ENCODE measurements at regions not wholly inside any gene's neighbourhood (a gene's known extent, or its start where the extent isn't known, plus 50 kb on each side); places are given as distances from the start of the nearest gene placed in this dataset.

DNA sequence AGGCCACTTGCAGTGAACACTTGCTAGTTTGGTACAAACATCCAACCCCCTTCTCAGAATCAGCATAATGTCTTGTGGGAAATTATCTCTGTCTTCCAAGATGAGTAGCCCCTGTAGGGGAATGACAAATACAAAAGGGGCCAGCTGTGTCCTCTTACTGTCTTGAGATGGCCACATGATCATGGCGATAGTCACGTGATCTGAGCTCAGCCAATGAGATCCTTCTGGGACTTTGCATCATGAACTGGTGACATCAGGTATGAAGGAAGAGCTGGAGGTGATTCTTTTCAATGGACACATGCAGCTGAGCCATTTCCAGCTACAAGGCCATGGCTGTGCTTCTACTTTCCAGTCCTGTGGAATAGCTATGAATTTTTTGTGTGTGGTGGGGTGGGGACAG is 206.3 kb downstream of the IRX1 start:
- no peak for DNase-seq (ENCODE audit: low read depth)
- H3K4me3 ChIP-seq (ENCODE audit: control insufficient read depth, low read depth, low read length), result no peak overlapping the region
- TF ChIP-seq CTCF (IDR thresholded peaks at IDR 0.05; ENCODE audit: control insufficient read depth, insufficient read depth, low read depth, low read length, missing control alignments), result no peak

- DNase-seq (ENCODE audit: low read depth), result no peak
- TF ChIP-seq CTCF (IDR thresholded peaks at IDR 0.05; ENCODE audit: control insufficient read depth, insufficient read depth, low read depth, low read length, missing control alignments), result no peak
These were observed 213.8 kb downstream of the IRX1 start for GRCh38 chr5:3809455-3809854.

GRCh38 chr5:3811116-3811515 is 215.5 kb downstream of the IRX1 start:
- TF ChIP-seq CTCF (IDR thresholded peaks at IDR 0.05; ENCODE audit: control insufficient read depth, insufficient read depth, low read depth, low read length, missing control alignments), result no peak
- no peak for DNase-seq (ENCODE audit: low read depth)
- H3K4me3 ChIP-seq (ENCODE audit: control insufficient read depth, low read depth, low read length), result no peak overlapping the region

More at GRCh38 chr5:3809455-3809854, 213.8 kb downstream of the IRX1 start:
- H3K4me3 ChIP-seq (ENCODE audit: control insufficient read depth, low read depth, low read length), result no peak overlapping the region

- H3K4me3 ChIP-seq (ENCODE audit: control insufficient read depth, low read depth, low read length), result no peak overlapping the region
- TF ChIP-seq CTCF (IDR thresholded peaks at IDR 0.05; ENCODE audit: control insufficient read depth, insufficient read depth, low read depth, low read length, missing control alignments), result no peak
- no peak for DNase-seq (ENCODE audit: low read depth)
These were observed 223.0 kb downstream of the IRX1 start for GRCh38 chr5:3818624-3819023.

DNA sequence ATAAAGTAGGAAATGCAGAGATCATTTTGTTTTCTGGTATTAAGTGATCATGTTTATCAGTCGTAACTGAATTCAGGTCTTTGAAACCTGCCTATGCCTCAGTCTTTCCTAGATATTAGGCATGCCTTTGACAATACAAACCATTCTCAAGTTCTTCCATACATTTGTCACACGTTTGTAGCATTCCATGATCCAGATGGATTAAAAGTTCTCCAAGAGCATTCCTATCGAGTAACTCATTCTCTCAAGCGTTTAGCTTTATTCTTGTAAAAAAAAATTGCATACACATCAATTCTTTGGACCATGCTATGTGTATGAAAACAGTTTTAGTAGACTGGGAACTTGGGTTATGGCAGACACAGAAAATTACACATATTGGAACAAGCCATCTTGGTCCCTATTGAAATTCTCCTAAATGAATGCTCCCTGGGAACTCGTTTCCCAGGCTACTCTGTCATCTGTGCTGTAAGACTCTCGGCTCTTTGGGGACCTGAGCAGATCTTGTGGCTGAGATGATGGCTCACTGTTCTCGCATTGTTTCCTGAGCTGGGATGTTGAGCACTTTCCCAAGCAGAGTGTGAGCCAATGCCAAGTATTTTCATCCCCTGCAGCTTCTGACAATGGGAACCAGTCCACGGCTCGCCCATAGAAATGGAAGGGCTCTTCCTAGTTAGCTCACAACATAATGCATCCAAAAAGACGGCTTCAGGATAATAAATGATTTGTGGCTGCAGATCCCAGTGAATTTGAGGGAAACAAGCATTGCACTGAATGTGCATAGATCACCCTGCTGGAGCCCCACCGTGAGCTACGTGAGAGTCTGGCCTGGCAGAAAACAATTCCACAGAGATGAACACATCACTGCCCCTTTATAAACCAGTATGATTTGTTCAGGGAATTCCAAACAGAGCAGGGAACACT is 230.2 kb downstream of the IRX1 start:
- no peak overlapping the region for H3K4me3 ChIP-seq (ENCODE audit: control insufficient read depth, low read depth, low read length)
- no peak for TF ChIP-seq CTCF (IDR thresholded peaks at IDR 0.05; ENCODE audit: control insufficient read depth, insufficient read depth, low read depth, low read length, missing control alignments)
- DNase-seq (ENCODE audit: low read depth), result no peak

DNA sequence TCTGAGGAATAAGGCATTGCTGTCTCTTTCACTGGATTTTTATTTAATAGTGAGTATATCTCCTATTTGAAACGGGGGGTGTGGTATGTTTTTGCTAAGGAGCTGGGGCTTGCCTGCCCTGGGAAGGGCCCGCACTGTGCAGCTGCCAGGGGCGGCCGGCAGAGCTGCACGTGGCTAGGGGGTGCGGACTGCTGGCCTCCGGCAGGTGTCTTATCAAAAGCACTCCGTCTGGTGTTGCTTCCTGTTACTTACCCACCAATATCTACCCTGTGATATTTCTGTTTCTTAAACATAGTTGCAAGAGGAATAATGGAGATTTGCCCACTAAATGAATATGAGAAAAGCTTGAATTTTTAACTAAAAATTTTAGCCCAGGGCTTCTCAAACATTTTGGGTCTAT is 232.0 kb downstream of the IRX1 start:
- no peak for TF ChIP-seq CTCF (IDR thresholded peaks at IDR 0.05; ENCODE audit: control insufficient read depth, insufficient read depth, low read depth, low read length, missing control alignments)
- H3K4me3 ChIP-seq (ENCODE audit: control insufficient read depth, low read depth, low read length), result no peak overlapping the region
- DNase-seq (ENCODE audit: low read depth), result no peak

Measured in AG09309 (cell line).